MG63 (cell line): ENCODE measurements at regions not wholly inside any gene's neighbourhood (a gene's known extent, or its start where the extent isn't known, plus 50 kb on each side); places are given as distances from the start of the nearest gene placed in this dataset.

Source experiments
- DNase-seq: peaks from one replicate; pipeline ENCODE4 v3.0.0-alpha.2; 2020
- H3K27me3 ChIP-seq: fragments of 250-450 bp; sonication (Bioruptor Pico); 2 replicates; pipeline ENCODE4 v1.5.1; 2020; ENCODE audit warnings: mild to moderate bottlenecking, moderate library complexity
- H3K36me3 ChIP-seq: fragments of 250-450 bp; sonication (Bioruptor Pico); 2 replicates; pipeline ENCODE4 v1.5.1; 2020; ENCODE audit warnings: mild to moderate bottlenecking, moderate library complexity
- H3K4me3 ChIP-seq: fragments of 250-450 bp; sonication (Bioruptor Pico); 2 replicates; pipeline ENCODE4 v1.5.1; 2020; ENCODE audit warnings: mild to moderate bottlenecking, moderate library complexity
- H3K9me3 ChIP-seq: fragments of 250-450 bp; sonication (Bioruptor Pico); 2 replicates; pipeline ENCODE4 v1.5.1; 2020; ENCODE audit warnings: mild to moderate bottlenecking, moderate library complexity

DNA sequence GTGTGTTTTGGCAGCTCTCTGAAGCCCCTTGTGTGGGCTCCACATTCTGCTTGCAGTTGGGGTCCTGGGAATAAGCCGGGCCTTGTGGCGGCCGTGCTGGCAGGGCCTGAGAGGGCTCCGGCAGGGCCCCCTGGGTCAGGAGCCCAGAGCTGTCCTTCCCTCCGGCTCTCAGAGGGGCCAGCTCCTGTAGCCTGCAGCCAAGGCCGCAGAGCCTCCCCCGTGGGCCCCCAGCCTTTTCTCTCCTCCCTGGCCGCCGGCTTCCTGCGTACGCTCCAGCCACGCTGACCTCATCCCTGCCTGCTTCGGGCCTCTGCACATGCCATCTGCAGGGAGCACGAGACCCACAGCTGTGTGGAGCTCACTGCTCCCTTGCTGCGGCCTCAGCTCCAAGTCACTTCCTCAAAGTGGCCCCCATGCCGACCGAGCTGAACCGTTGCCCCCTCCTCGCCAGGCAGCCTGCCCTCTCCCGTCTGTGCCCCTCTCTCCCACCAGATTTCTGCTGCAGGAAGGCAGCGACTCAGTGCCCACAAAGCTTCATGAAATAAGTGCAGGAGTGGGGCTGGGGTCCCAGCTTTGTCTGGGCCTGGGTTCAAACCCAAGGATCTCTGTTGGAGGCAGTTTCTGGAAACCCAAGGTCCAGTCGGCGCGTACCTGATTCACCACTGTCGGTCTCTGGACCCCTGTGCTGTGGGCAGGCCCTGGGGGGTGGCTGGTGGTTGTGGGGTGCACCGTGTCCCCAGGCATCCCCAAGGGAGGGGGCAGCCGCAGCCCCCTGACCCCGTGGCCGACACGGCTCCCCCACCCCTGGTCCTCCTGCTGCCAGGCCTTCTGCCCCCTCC, 57.1 kb upstream of the NKX1-1 start:
- DNase-seq, result no peak
- Histone ChIP-seq H3K27me3 (no peaks in the 10 kb centered on the region), H3K4me3 (no peak overlapping the region)

DNA sequence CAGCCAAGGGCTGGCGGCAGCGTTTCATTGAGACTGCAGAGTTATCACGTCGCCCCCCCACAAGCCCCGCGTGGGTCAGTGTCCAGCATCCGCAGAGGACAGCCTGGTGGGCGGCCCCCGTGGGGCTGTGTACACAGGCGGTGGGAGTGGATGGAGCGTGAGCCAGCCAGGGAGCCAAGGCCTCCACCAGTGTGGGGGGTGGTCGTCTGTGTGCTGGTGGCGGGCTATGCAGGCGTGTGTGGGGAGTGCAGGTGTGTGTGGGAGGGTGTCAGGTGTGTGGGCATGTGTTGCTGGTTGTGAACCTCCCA, 56.5 kb upstream of the NKX1-1 start:
- H3K36me3 ChIP-seq, result no peaks in the 10 kb centered on the region
- H3K27me3 ChIP-seq, result no peaks in the 10 kb centered on the region
- H3K4me3 ChIP-seq, result no peak overlapping the region
- DNase-seq, result no peak
- no peaks in the 10 kb centered on the region for H3K9me3 ChIP-seq

More for the DNA sequence above, 57.1 kb upstream of the NKX1-1 start:
- no peaks in the 10 kb centered on the region for H3K9me3 ChIP-seq
- no peaks in the 10 kb centered on the region for H3K36me3 ChIP-seq

DNA sequence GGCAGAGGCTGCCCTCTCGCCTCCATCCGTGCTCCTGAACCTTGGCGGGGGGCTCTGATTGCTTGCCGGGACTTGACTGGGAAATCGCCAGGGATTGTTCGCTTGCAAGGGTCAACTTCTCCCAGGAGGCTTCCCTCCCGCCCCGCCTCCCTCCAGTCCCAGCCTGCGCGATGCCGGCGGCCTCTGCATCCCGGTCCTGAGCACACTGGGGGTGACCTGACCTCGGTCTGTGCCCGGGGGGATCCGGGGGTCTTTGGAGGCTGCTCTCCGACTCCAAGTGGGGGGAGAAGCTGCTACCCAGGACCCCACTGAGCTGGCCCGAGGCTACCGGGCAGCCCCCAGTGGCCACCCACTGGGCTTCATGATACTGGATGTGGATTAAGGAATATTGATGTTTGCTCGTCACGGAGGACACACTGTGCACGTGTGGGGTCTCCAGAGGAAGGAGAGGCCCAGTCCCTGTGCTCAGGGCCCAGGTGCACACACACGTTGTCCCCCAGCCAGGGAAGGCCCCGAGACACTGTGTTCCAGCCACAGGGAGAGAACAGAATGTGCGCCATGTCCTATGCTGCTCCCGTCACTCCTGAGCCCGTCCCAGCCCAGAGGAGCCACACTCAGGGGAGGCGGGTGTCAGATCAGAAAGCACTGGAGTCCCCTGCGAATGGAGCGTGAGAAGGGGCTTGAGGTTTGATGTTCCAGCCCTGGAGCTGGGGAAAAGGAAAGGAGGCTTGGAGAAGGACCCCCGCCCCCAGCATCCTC, 55.9 kb upstream of the NKX1-1 start:
- Histone ChIP-seq H3K27me3 (no peaks in the 10 kb centered on the region), H3K4me3 (no peak overlapping the region), H3K36me3 (no peaks in the 10 kb centered on the region), H3K9me3 (no peaks in the 10 kb centered on the region)
- no peak for DNase-seq

DNA sequence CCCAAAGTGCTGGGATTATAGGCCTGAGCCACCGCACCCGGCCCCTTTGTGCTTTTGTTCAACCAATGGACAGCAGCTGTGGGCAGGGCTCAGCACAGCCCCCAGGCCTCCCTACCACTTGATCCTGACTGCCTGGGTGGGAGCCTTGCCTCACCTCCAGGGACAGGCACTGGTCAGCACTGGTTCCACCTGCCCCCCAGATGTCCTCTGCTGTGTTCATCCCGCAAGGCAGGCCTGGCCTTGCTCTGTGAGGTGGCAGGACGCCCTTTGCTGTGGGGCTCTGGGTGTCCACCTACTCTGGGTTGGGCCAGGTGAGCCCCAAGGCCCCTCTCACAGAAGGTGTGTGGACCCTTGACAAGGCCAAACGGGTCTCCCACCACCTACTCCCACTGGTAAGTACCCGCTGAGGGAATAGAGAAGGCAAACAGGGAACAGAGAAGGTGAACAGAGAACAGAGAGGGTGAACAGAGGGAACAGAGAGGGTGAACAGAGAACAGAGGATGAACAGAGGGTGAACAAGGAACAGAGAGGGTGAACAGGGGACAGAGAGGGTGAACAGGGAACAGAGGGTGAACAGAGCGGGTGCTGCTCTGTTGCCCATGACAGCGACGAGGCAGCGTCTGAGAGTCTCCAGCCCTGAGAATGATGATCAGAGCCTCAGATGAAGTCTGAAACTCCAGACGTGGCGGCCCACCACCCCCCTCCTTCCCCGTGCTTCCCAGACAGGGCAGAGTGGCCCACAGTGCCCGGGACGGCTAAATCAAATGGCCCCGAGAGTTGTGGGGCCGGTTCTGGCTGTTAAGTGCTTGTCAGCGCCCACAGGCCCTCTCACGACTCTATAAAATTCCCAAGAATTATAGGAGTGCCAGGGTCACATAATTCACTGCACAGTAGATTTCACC, 55.0 kb upstream of the NKX1-1 start:
- Histone ChIP-seq H3K27me3 (no peaks in the 10 kb centered on the region), H3K36me3 (no peaks in the 10 kb centered on the region), H3K9me3 (no peaks in the 10 kb centered on the region), H3K4me3 (no peak overlapping the region)
- DNase-seq, result no peak

DNA sequence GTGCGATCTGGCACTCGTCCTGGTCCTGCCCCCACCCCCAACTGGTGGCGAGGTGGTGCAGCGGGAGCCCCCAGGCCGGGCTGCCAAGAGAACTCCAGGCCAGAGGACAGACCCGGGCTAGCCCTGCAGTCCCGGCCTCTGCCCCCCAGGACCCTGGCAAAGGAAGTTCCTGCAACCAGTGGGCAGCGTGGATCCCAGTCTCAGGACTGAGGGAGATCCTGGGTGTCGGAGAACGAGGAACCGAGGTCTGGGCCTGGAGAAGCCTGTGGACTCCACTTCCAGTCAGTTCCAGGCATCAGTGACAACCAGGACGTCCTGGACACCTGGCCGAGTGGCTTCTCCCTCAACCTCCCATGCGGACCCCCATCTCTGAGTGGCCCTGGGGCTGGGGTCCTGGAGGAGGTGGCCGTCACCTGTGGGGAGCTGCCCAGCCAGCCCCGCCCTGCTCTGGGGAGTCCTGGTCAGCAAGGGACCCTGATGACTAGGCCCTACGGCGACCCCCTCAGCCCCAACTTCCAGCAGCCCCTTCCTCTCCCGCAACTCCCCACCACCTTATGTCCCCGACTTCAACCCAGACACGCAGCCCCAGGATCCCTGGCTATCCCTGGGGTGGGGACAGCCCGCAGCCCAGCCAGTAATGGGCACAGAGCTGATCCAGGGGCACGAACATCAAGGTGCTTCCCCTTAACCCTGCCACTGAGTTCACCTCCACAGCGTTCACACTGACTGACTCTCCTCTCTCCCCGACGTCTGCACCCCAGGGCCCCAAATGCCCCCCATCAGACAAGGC, 53.7 kb upstream of the NKX1-1 start:
- H3K27me3 ChIP-seq, result no peaks in the 10 kb centered on the region
- H3K9me3 ChIP-seq, result no peaks in the 10 kb centered on the region
- no peaks in the 10 kb centered on the region for H3K36me3 ChIP-seq
- no peak for DNase-seq
- no peak overlapping the region for H3K4me3 ChIP-seq

DNA sequence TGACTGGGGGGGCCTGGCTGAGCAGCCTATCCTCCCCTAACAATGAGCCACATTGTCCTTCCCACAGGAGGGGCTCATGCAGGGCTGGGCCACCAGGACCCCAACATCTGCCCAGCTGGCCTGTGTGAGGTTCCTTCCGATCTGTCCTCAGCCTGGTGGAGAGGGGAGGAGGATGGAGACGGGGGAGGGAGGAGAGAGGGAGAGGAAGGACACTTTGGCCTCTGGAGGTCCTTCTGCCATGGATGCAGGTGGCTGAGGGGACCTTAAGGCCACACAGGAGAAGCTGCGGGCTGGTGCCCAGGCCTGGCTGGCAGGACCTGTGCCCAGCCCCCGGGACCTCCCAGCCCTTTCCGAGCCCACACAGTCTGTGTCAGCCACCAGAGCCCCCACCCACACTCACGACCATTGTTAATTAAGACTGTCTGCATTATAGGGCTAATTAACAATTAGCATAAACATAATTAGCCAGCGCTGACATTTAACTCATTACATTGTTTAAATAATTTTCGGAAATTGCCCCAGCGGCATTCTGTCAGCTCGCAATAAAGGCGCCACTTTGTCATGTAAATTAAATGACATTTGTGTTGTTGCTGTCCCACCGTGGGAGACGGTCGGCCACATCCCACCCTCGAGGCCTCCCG, 53.0 kb upstream of the NKX1-1 start:
- no peak for DNase-seq
- H3K27me3 ChIP-seq, result no peaks in the 10 kb centered on the region
- no peak overlapping the region for H3K4me3 ChIP-seq
- H3K9me3 ChIP-seq, result no peaks in the 10 kb centered on the region
- no peaks in the 10 kb centered on the region for H3K36me3 ChIP-seq

DNA sequence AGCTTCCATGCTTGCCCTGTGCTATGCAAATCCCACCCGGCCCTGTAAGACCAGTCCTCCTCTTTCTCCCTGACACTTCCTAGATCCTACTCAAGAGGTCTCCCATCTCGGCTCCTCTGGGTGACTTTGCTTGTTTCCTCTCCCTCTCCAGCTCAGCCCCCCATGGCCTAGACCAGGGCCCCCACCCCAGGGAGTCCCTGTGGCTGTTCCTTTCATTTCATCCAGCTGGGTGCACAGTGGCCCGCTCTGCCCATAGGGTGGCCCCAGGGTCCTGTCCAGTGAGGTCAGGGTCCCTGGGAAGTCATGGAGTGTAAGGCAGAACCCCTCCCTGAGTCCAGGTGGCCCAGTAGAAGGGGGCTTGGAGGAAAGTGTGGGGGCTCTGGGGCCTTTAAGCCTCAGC, 52.3 kb upstream of the NKX1-1 start:
- H3K27me3 ChIP-seq, result no peaks in the 10 kb centered on the region
- no peak overlapping the region for H3K4me3 ChIP-seq
- H3K36me3 ChIP-seq, result no peaks in the 10 kb centered on the region
- H3K9me3 ChIP-seq, result no peaks in the 10 kb centered on the region
- DNase-seq, result no peak
